ENCODE measurements at regions not wholly inside any gene's neighbourhood (a gene's known extent, or its start where the extent isn't known, plus 50 kb on each side); places are given as distances from the start of the nearest gene placed in this dataset.
"Not testable (repeated sequence)": the region's sequence is repeated elsewhere in the genome, so short reads cannot be mapped to it uniquely, and the experiment has no call there.

- no peak for DNase-seq (ENCODE audit: low spot score)
Observed at GRCh38 chr13:76620036-76620435, 266.2 kb downstream of the KCTD12 start.

GRCh38 chr13:76619631-76620030 is 266.6 kb downstream of the KCTD12 start:
- DNase-seq (ENCODE audit: low spot score), result no peak

- no peak for DNase-seq (ENCODE audit: low spot score)
Observed at GRCh38 chr13:76610819-76611415, 275.3 kb downstream of the KCTD12 start.

GRCh38 chr13:76609643-76610042 is 276.6 kb downstream of the KCTD12 start:
- no peak for DNase-seq (ENCODE audit: low spot score)

- DNase-seq (ENCODE audit: low spot score), result no peak
Observed at GRCh38 chr13:76607866-76608265, 278.3 kb downstream of the KCTD12 start.

GRCh38 chr13:76600081-76600480 is 286.1 kb downstream of the KCTD12 start:
- no peak for DNase-seq (ENCODE audit: low spot score)

GRCh38 chr13:76597868-76598267 is 288.3 kb downstream of the KCTD12 start:
- DNase-seq (ENCODE audit: low spot score), result no peak

- DNase-seq (ENCODE audit: low spot score), result no peak
Observed at GRCh38 chr13:76596216-76596615, 290.0 kb downstream of the KCTD12 start.

- DNase-seq (ENCODE audit: low spot score), result no peak
Observed at GRCh38 chr13:76594435-76594834, 291.8 kb downstream of the KCTD12 start.

GRCh38 chr13:76586842-76587241 is 299.4 kb downstream of the KCTD12 start:
- no peak for DNase-seq (ENCODE audit: low spot score)

GRCh38 chr13:76579701-76580100 is 306.5 kb downstream of the KCTD12 start:
- DNase-seq (ENCODE audit: low spot score), result no peak

GRCh38 chr13:76575634-76576033 is 310.6 kb downstream of the KCTD12 start:
- DNase-seq (ENCODE audit: low spot score), result not testable (repeated sequence)

- DNase-seq (ENCODE audit: low spot score), result no peak
Observed at GRCh38 chr13:76570510-76570971, 315.7 kb downstream of the KCTD12 start.

GRCh38 chr13:76556627-76557026 is 329.6 kb downstream of the KCTD12 start:
- no peak for DNase-seq (ENCODE audit: low spot score)

- no peak for DNase-seq (ENCODE audit: low spot score)
Observed at GRCh38 chr13:76552807-76553206, 333.4 kb downstream of the KCTD12 start.

- DNase-seq (ENCODE audit: low spot score), result no peak
Observed at GRCh38 chr13:76552041-76552772, 334.0 kb downstream of the KCTD12 start.

- DNase-seq (ENCODE audit: low spot score), result no peak
Observed at GRCh38 chr13:76542176-76542575, 344.0 kb downstream of the KCTD12 start.

GRCh38 chr13:76538004-76538403 is 348.2 kb downstream of the KCTD12 start:
- no peak for DNase-seq (ENCODE audit: low spot score)

- DNase-seq (ENCODE audit: low spot score), result no peak
Observed at GRCh38 chr13:76533251-76533650, 353.0 kb downstream of the KCTD12 start.

- no peak for DNase-seq (ENCODE audit: low spot score)
Observed at GRCh38 chr13:76527041-76527440, 359.2 kb downstream of the KCTD12 start.

- DNase-seq (ENCODE audit: low spot score), result no peak
Observed at GRCh38 chr13:76523740-76524340, 362.4 kb downstream of the KCTD12 start.

GRCh38 chr13:76522083-76522755 is 364.0 kb downstream of the KCTD12 start:
- DNase-seq (ENCODE audit: low spot score), result no peak

GRCh38 chr13:76519685-76520084 is 366.5 kb downstream of the KCTD12 start:
- no peak for DNase-seq (ENCODE audit: low spot score)

Measured in hepatic stellate cell (primary cell).